Right lobe of liver (tissue), 6 donors: ENCODE measurements at regions not wholly inside any gene's neighbourhood (a gene's known extent, or its start where the extent isn't known, plus 50 kb on each side); places are given as distances from the start of the nearest gene placed in this dataset.
A peak's percentile ranks its signal among the peaks of the same experiment; 100 is the strongest.

Source experiments
- ATAC-seq, 4 donors: fragments of 200-7000 bp; cut with Tn5 transposase; one replicate each; pipeline ENCODE4 v1.9.1; 2020; ENCODE audit warnings: mild to moderate bottlenecking in 4 of 4, moderate library complexity in 4 of 4
- DNase-seq, 3 donors: peaks; one replicate each; pipeline ENCODE4 v3.0.0-alpha.2; 2020
- H3K27ac ChIP-seq, 3 donors: fragments of 200-600 bp; one replicate each; pipeline ENCODE4 v1.8.0; 2022
- H3K27me3 ChIP-seq, 2 donors: fragments of 200-600 bp; one replicate each; pipeline ENCODE4 v1.8.0; 2022
- H3K36me3 ChIP-seq, 4 donors: fragments of 200-600 bp; sonication (generic) in 1 of 4; one replicate each; pipeline versions ENCODE4 v1.5.1 to v1.8.0; 2017 to 2022; ENCODE audit warnings: control low read depth in 1 of 4
- H3K4me1 ChIP-seq, 4 donors: fragments of 200-600 bp; sonication (generic) in 1 of 4; one replicate each; pipeline versions ENCODE4 v1.5.1 to v1.8.0; 2017 to 2022; ENCODE audit warnings: control low read depth in 1 of 4
- H3K4me3 ChIP-seq, 3 donors: fragments of 200-600 bp; one replicate each; pipeline ENCODE4 v1.8.0; 2022
- H3K9me3 ChIP-seq, 4 donors: fragments of 200-600 bp; sonication (generic) in 1 of 4; one replicate each; pipeline versions ENCODE4 v1.5.1 to v1.8.0; 2017 to 2022; ENCODE audit warnings: control low read depth in 1 of 4
- POLR2A ChIP-seq: fragments of 450-650 bp; IDR thresholded peaks from one replicate; pipeline ENCODE4 v1.6.1; 2017; ENCODE audit warnings: antibody characterized with exemption, mild to moderate bottlenecking
- WGBS: methylation state at CpG from one replicate; pipeline ENCODE4 v1.1.6; 2018; ENCODE audit warnings: low coverage, low lambda C conversion rate; ENCODE audit not compliant: insufficient coverage; ENCODE audit errors: missing lambda C conversion rate; 5-methylcytosine and 5-hydroxymethylcytosine counted together
- intact Hi-C, 2 donors: fragments of 100-400 bp; cut with DNase I; formaldehyde crosslinking; loops; one replicate each; pipeline versions ENCODE4 v1.11.2 to v1.14.1; 2022
- TF ChIP-seq, protein P1 (sequence below), 4 donors: fragments of 200-600 bp in 3 of 4; fragments of 450-650 bp in 1 of 4; IDR thresholded peaks; one replicate each; pipeline versions ENCODE4 v1.5.1 to v1.8.0; 2016 to 2022; ENCODE audit warnings: antibody characterized with exemption in 4 of 4, mild to moderate bottlenecking in 2 of 4
- donor health status: DM: no; HTN: yes; CAD: no.
- donor health status: DM: no; HTN: no; CAD: no.
- donor health status: DM: no; HTN: no; CAD: no.
- donor health status: DM: no; HTN: yes; CAD: no.
- donor health status: DM: no; HTN: yes; CAD: no.

DNA sequence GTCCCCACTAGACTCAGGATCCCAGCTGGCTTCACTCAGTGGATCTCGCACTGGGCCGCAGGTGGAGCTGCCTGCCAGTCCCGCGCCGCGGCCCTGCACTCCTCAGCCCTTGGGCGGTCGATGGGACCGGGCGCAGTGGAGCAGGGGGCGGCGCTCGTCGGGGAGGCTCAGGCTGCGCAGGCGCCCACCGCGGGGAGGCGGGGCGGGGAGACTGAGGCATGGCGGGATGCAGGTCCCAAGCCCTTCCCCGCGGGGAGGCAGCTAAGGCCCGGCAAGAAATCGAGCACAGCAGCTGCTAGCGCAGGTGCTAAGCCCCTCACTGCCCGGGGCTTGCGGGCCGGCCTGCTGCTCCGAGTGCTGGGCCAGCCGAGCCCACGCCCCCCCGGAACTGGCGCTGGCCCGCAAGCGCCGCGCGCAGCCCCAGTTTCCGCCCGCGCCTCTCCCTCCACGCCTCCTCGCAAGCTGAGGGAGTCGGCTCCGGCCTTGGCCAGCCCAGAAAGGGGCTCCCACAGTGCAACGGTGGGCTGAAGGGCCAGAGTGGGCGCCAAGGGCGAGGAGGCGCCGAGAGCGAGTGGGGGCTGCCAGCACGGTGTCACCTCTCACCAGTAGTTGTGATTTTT, 1038.0 kb downstream of the PCDH19 start:
- no peak for ATAC-seq
- 89% methylated on average over 20 of the region's 53 CpGs for WGBS
- TF ChIP-seq, protein P1, sequence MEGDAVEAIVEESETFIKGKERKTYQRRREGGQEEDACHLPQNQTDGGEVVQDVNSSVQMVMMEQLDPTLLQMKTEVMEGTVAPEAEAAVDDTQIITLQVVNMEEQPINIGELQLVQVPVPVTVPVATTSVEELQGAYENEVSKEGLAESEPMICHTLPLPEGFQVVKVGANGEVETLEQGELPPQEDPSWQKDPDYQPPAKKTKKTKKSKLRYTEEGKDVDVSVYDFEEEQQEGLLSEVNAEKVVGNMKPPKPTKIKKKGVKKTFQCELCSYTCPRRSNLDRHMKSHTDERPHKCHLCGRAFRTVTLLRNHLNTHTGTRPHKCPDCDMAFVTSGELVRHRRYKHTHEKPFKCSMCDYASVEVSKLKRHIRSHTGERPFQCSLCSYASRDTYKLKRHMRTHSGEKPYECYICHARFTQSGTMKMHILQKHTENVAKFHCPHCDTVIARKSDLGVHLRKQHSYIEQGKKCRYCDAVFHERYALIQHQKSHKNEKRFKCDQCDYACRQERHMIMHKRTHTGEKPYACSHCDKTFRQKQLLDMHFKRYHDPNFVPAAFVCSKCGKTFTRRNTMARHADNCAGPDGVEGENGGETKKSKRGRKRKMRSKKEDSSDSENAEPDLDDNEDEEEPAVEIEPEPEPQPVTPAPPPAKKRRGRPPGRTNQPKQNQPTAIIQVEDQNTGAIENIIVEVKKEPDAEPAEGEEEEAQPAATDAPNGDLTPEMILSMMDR (IDR thresholded peaks at IDR 0.05), result no peak
- no peak for TF ChIP-seq POLR2A

DNA sequence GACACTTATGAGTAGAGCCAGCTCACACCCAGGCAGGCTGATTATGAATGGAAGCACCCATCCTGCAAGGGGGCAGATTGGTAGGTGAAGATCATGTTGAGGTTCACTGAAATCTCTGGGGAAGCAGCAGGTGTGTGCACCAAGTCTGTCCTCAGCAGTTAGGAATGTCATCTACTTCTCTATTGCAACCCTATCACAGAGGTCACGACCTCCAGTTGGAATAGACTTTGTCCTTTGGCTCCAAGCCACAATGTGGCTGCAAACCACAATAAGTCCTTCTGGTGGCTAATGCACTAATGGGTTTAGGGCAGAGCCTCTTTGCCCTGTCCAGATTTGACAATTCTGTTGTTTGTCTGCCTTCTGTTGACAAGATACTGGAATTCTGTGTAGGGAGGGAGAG, 1056.7 kb downstream of the PCDH19 start:
- Histone ChIP-seq H3K4me3 (no peak overlapping the region), H3K27me3 (no peaks in the 10 kb centered on the region), H3K27ac (no peak overlapping the region), H3K9me3 (no peaks in the 10 kb centered on the region), H3K4me1 (peaks cover 0 to 4% (median 0%) of the 10 kb centered on the region in 4 donors), H3K36me3 (no peaks in the 10 kb centered on the region)
- no CpG with 5 or more reads among the region's 1 CpG for WGBS
- ATAC-seq (peak; percentile 99 to 100 (median 99)), DNase-seq (peak; percentile 33 to 64 (median 54))
- intact Hi-C loops, result no loop called here
- no peak for TF ChIP-seq POLR2A
- TF ChIP-seq, protein P1 (IDR thresholded peaks at IDR 0.05), result no peak

More for the DNA sequence above, 1038.0 kb downstream of the PCDH19 start:
- H3K36me3 ChIP-seq, result no peaks in the 10 kb centered on the region
- no peak overlapping the region for H3K27ac ChIP-seq
- H3K27me3 ChIP-seq, result peaks cover 0 to 3% of the 10 kb centered on the region in 2 donors
- H3K9me3 ChIP-seq, result no peaks in the 10 kb centered on the region
- intact Hi-C loops, result no loop called here
- no peak for DNase-seq
- no peak overlapping the region for H3K4me3 ChIP-seq
- no peaks in the 10 kb centered on the region for H3K4me1 ChIP-seq

DNA sequence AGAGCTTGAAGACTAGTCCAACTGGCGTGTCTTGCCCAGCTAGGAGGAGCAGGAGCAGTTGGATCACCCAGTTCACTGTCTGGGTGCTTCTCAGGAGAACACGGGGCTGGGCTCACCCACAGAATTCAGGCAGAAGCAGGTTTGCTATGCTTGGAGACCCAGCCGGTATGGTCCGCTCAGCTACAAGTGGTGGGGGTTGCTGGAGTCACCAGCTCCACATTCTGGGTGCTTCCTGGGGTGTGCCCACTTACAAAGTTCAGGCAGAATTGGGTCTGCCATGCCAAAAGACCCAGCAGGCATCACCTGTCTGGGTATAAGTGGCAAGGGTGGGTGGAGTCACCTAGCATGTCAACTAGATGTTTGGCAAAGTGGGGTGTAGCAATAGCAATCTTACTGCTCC, 1061.8 kb downstream of the PCDH19 start:
- intact Hi-C loops, result no loop called here
- H3K36me3 ChIP-seq, result no peaks in the 10 kb centered on the region
- H3K4me3 ChIP-seq, result no peak overlapping the region
- H3K27ac ChIP-seq, result no peak overlapping the region
- DNase-seq (no peak), ATAC-seq (no peak)
- no peaks in the 10 kb centered on the region for H3K27me3 ChIP-seq
- no peaks in the 10 kb centered on the region for H3K9me3 ChIP-seq
- H3K4me1 ChIP-seq, result peaks cover 0 to 3% (median 0%) of the 10 kb centered on the region in 4 donors
- TF ChIP-seq POLR2A, result no peak
- TF ChIP-seq, protein P1 (IDR thresholded peaks at IDR 0.05), result no peak
- 17% methylated on average over 2 of the region's 4 CpGs for WGBS

DNA sequence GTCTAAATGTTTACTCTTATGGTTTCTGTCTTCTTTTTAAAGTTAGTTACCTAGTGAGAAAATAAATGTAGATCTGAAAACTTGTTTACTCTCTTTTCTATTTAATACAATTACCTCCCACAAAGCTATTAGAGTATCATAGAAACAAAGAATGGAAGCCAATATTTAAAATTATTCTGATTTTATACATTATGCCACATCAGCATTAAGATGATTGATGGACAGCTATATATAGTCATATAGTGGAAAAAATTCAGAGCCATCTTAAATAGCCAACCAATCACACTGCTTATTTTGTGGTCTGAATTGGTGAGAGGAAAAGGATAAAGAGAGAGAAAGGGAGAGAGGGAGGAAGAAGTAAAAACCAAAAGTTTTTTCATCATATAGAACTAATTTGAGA, 1101.8 kb downstream of the PCDH19 start:
- ATAC-seq, result no peak
- H3K27me3 ChIP-seq, result no peaks in the 10 kb centered on the region

More for the DNA sequence above, 1101.8 kb downstream of the PCDH19 start:
- Histone ChIP-seq H3K4me3 (no peak overlapping the region), H3K9me3 (no peaks in the 10 kb centered on the region), H3K36me3 (no peaks in the 10 kb centered on the region), H3K4me1 (peaks cover 0 to 5% (median 0%) of the 10 kb centered on the region in 4 donors), H3K27ac (no peak overlapping the region)
- DNase-seq, result no peak
- TF ChIP-seq POLR2A, result no peak
- TF ChIP-seq, protein P1 (IDR thresholded peaks at IDR 0.05), result no peak
- intact Hi-C loops, result no loop called here
